Endothelial cell of umbilical vein (primary cell): ENCODE measurements at regions not wholly inside any gene's neighbourhood (a gene's known extent, or its start where the extent isn't known, plus 50 kb on each side); places are given as distances from the start of the nearest gene placed in this dataset.

Experiments
- BruUV-seq: library from RNA; stranded (reverse); fragments of 400-500 nt; replicated peaks from 2 replicates; lab custom pipeline; 2021; lab: Mats Ljungman, UMichigan
- CTCF ChIA-PET: fragments of 300-600, 350-600 bp; sonication (Branson Sonifier 250); formaldehyde crosslinking; loops from one replicate; lab custom pipeline; 2021; ENCODE audit warnings: antibody characterized with exemption, inconsistent platforms; lab: Charles Lee
- POLR2A ChIA-PET: fragments of 300-600, 350-600 bp; sonication (Branson Sonifier 250); formaldehyde crosslinking; loops from one replicate; lab custom pipeline; 2021; ENCODE audit warnings: antibody characterized with exemption, inconsistent platforms; lab: Charles Lee
- DNase-seq: peaks from one replicate; pipeline ENCODE4 v3.0.0-alpha.2; 2011; ENCODE audit warnings: low read depth, low spot score
- FAIRE-seq: peaks from 2 replicates; lab custom pipeline; 2011; peaks lifted over from hg19 to GRCh38; lab: Jason Lieb, UNC
- H2AFZ ChIP-seq: 2 replicates; pipeline ENCODE4 v1.6.0; 2012; ENCODE audit warnings: low read depth, low read length, control low read depth, inconsistent platforms
- H3K27ac ChIP-seq: 2 replicates; pipeline ENCODE4 v1.5.1; 2011; ENCODE audit warnings: low read depth, mild to moderate bottlenecking, control low read depth, low read length, moderate library complexity; ENCODE audit not compliant: insufficient read depth
- H3K27me3 ChIP-seq, 2 experiments: 2 replicates each; pipeline versions ENCODE4 v1.6.0 to v1.6.1; 2011; ENCODE audit warnings: low read length in 2 of 2, mixed read lengths in 1 of 2; ENCODE audit not compliant: control insufficient read depth in 2 of 2, insufficient read depth in 2 of 2
- H3K36me3 ChIP-seq, 2 experiments: 2 replicates in 1 of 2; 3 replicates in 1 of 2; pipeline ENCODE4 v1.5.1; 2011; ENCODE audit warnings: low read length in 2 of 2, mild to moderate bottlenecking in 1 of 2, moderate library complexity in 1 of 2; ENCODE audit not compliant: control insufficient read depth in 2 of 2, insufficient read depth in 2 of 2; ENCODE audit errors: extremely low read depth in 1 of 2
- H3K4me1 ChIP-seq: 3 replicates; pipeline ENCODE4 v1.5.1; 2011; ENCODE audit warnings: mild to moderate bottlenecking, low read length; ENCODE audit not compliant: control insufficient read depth, insufficient read depth; ENCODE audit errors: extremely low read depth
- H3K4me2 ChIP-seq: 2 replicates; pipeline ENCODE4 v1.6.1; 2011; ENCODE audit warnings: low read length, control low read depth, mixed read lengths; ENCODE audit not compliant: insufficient read depth
- H3K4me3 ChIP-seq, 3 experiments: fragments of 200-600 bp in 1 of 3; sonication (generic), shearing (Covaris generic) in 1 of 3; replicated peaks in 1 of 3; 2 replicates each; pipeline ENCODE4 v1.5.1; 2011 to 2016; ENCODE audit warnings: control low read depth in 3 of 3, low read length in 3 of 3, mild to moderate bottlenecking in 2 of 3, inconsistent platforms in 1 of 3, low read depth in 1 of 3, moderate library complexity in 1 of 3; ENCODE audit not compliant: insufficient read depth in 1 of 3
- H3K79me2 ChIP-seq: 2 replicates; pipeline ENCODE4 v1.6.0; 2012; ENCODE audit warnings: low read length, inconsistent platforms; ENCODE audit not compliant: control insufficient read depth, insufficient read depth
- H3K9ac ChIP-seq: replicated peaks from 2 replicates; pipeline ENCODE3; 2011; ENCODE audit warnings: low read length, control low read depth; ENCODE audit not compliant: insufficient read depth; ENCODE audit errors: extremely low read depth
- H3K9me1 ChIP-seq: replicated peaks from 3 replicates; pipeline ENCODE4 v1.6.0; 2011; ENCODE audit warnings: mild to moderate bottlenecking, low read length; ENCODE audit not compliant: control insufficient read depth, insufficient read depth; ENCODE audit errors: extremely low read depth
- H3K9me3 ChIP-seq: replicated peaks from 2 replicates; pipeline ENCODE4 v1.5.1; 2012; ENCODE audit warnings: low read length, inconsistent platforms; ENCODE audit not compliant: control insufficient read depth, insufficient read depth
- H4K20me1 ChIP-seq: replicated peaks from 2 replicates; pipeline ENCODE3; 2011; ENCODE audit warnings: mild to moderate bottlenecking, low read length; ENCODE audit not compliant: control insufficient read depth, insufficient read depth; ENCODE audit errors: extremely low read depth
- CTCF ChIP-seq, 2 donors: IDR thresholded peaks; 1 replicate in 1 of 2; 2 replicates in 1 of 2; pipeline ENCODE4 v1.5.1; 2011; ENCODE audit warnings: low read length in 2 of 2, mild to moderate bottlenecking in 2 of 2, moderate library complexity in 2 of 2, control low read depth in 1 of 2, inconsistent platforms in 1 of 2, low read depth in 1 of 2; ENCODE audit not compliant: insufficient read depth in 1 of 2; ENCODE audit errors: extremely low read depth in 1 of 2
- EZH2 ChIP-seq: IDR thresholded peaks from 2 replicates; pipeline ENCODE4 v1.6.1; 2012; ENCODE audit warnings: borderline replicate concordance, low read depth, mild to moderate bottlenecking, moderate library complexity, low read length, inconsistent platforms; ENCODE audit not compliant: severe bottlenecking
- FOS ChIP-seq: IDR thresholded peaks from 2 replicates; pipeline ENCODE4 v1.6.1; 2011; ENCODE audit warnings: mild to moderate bottlenecking, low read length, moderate library complexity, borderline replicate concordance; ENCODE audit not compliant: insufficient read depth
- GATA2 ChIP-seq: IDR thresholded peaks from 2 replicates; pipeline ENCODE4 v1.7.0; 2011; ENCODE audit warnings: low read depth, mild to moderate bottlenecking, moderate library complexity, mixed read lengths, low read length; ENCODE audit not compliant: insufficient read length, insufficient read depth
- JUN ChIP-seq: IDR thresholded peaks from 2 replicates; pipeline ENCODE4 v1.6.1; 2011; ENCODE audit warnings: borderline replicate concordance, low read depth; ENCODE audit not compliant: insufficient read length, insufficient read depth
- MAX ChIP-seq: IDR thresholded peaks from 2 replicates; pipeline ENCODE4 v1.6.1; 2011; ENCODE audit not compliant: insufficient read depth, insufficient read length
- MYC ChIP-seq: IDR thresholded peaks from one replicate; pipeline ENCODE4 v1.6.1; 2011; ENCODE audit warnings: mild to moderate bottlenecking, low read depth, low read length
- POLR2A ChIP-seq: IDR thresholded peaks from 2 replicates; pipeline ENCODE4 v1.6.1; 2012; ENCODE audit warnings: low read depth, mild to moderate bottlenecking, control low read depth, low read length
- POLR2AphosphoS5 ChIP-seq: IDR thresholded peaks from 2 replicates; pipeline ENCODE4 v1.6.1; 2012; ENCODE audit warnings: low read depth, mild to moderate bottlenecking, control low read depth, low read length, moderate library complexity; ENCODE audit not compliant: insufficient read depth
- dilution Hi-C: fragments of 300-500 bp; cut with MboI; formaldehyde crosslinking; loops from one replicate; pipeline ENCODE4 v1.15.0; 2019; ENCODE audit warnings: low sequenced_read_pairs; ENCODE audit not compliant: extremely low pct_ligation_motif_present
- intact Hi-C: fragments of 100-400 bp; cut with micrococcal nuclease; formaldehyde crosslinking; loops from one replicate; pipeline ENCODE4 v1.10.0; 2022

- CTCF ChIA-PET: no interaction called here
Measured at GRCh38 chr20:54714817-54715216, 239.4 kb downstream of the DOK5 start.

More at GRCh38 chr20:54714817-54715216, 239.4 kb downstream of the DOK5 start:
- Histone ChIP-seq H3K36me3 (no peaks in the 10 kb centered on the region), H3K79me2 (no peaks in the 10 kb centered on the region), H3K27ac (no peak overlapping the region), H2AFZ (no peak overlapping the region), H3K9me1 (no peaks in the 10 kb centered on the region), H4K20me1 (no peaks in the 10 kb centered on the region), H3K4me3 (no peak overlapping the region), H3K9ac (no peak overlapping the region), H3K4me1 (no peaks in the 10 kb centered on the region), H3K27me3 (no peaks in the 10 kb centered on the region), H3K4me2 (no peak overlapping the region), H3K9me3 (no peaks in the 10 kb centered on the region)
- POLR2A ChIA-PET: no interaction called here
- no TSS peak for BruUV-seq
- intact Hi-C loops: no loop called here
- dilution Hi-C loops: no loop called here
- no peak for FAIRE-seq
- no peak for TF ChIP-seq MAX
- no peak for TF ChIP-seq POLR2AphosphoS5
- TF ChIP-seq EZH2: no peak
- no peak for TF ChIP-seq FOS
- TF ChIP-seq POLR2A: no peak
- TF ChIP-seq MYC: no peak
- TF ChIP-seq JUN: no peak
- TF ChIP-seq CTCF (IDR thresholded peaks at IDR 0.05; ENCODE audit: extremely low read depth in 1 of 2, insufficient read depth in 1 of 2, low read depth in 1 of 2, low read length in 2 of 2): no peak
- TF ChIP-seq GATA2: no peak
- DNase-seq: no peak
